ENCODE measurements at regions not wholly inside any gene's neighbourhood (a gene's known extent, or its start where the extent isn't known, plus 50 kb on each side); places are given as distances from the start of the nearest gene placed in this dataset.

- H3K9me3 Mint-ChIP-seq = no peaks in the 10 kb centered on the region
- no peaks in the 10 kb centered on the region for H3K27me3 ChIP-seq (ENCODE audit: insufficient read depth)
- no peak overlapping the region for H2AFZ ChIP-seq
- TF ChIP-seq CREB1 (CRISPR knock-in tag; IDR thresholded peaks at IDR 0.05; ENCODE audit: low read depth) (no peak), EZH2phosphoT487 (IDR thresholded peaks at IDR 0.05; ENCODE audit: unreplicated experiment) (no peak), ZNF462 (CRISPR knock-in tag; IDR thresholded peaks at IDR 0.05) (no peak), CTCF (conservative IDR thresholded peaks at IDR 0.05; ENCODE audit: low read depth in 2 of 2) (no peak), REST (IDR thresholded peaks at IDR 0.05; ENCODE audit: unreplicated experiment) (no peak), EZH2 (IDR thresholded peaks at IDR 0.05; ENCODE audit: low read depth, unreplicated experiment) (no peak), ZNF114 (CRISPR knock-in tag; IDR thresholded peaks at IDR 0.05) (no peak), JUNB (IDR thresholded peaks at IDR 0.05; ENCODE audit: unreplicated experiment) (no peak), ETS1 (IDR thresholded peaks at IDR 0.05) (no peak), NANOG (IDR thresholded peaks at IDR 0.05; ENCODE audit: borderline replicate concordance) (no peak), POLR2AphosphoS5 (IDR thresholded peaks at IDR 0.05; ENCODE audit: low read depth) (no peak), ZNF331 (CRISPR knock-in tag; IDR thresholded peaks at IDR 0.05; ENCODE audit: low read depth) (no peak)
- H3K79me2 ChIP-seq (replicated peaks; ENCODE audit: insufficient read depth) = no peaks in the 10 kb centered on the region
- H3K9me2 ChIP-seq (ENCODE audit: insufficient read depth) = no peaks in the 10 kb centered on the region
- no peaks in the 10 kb centered on the region for H4K20me1 ChIP-seq (replicated peaks; ENCODE audit: insufficient read depth)
- no peaks in the 10 kb centered on the region for H3K36me3 Mint-ChIP-seq (ENCODE audit: low read depth)
- H3K4me1 ChIP-seq (ENCODE audit: insufficient read depth) = no peaks in the 10 kb centered on the region
- H3F3A ChIP-seq (replicated peaks; ENCODE audit: low read depth) = no peaks in the 10 kb centered on the region
- ATAC-seq (no peak), DNase-seq (ENCODE audit: low spot score) (no peak)
- H3K4me3 ChIP-seq = no peak overlapping the region
- H3K4me2 ChIP-seq = no peak overlapping the region
- H3K27ac ChIP-seq (ENCODE audit: low read depth) = no peak overlapping the region
- H3K4me3 Mint-ChIP-seq = no peak overlapping the region
- H3K27me3 Mint-ChIP-seq (ENCODE audit: insufficient read depth, low read depth, poor library complexity) = no peaks in the 10 kb centered on the region
- no peak overlapping the region for H3K27ac Mint-ChIP-seq
- peaks cover 7% of the 10 kb centered on the region for H3K4me1 Mint-ChIP-seq
- no peaks in the 10 kb centered on the region for H3K36me3 ChIP-seq (ENCODE audit: insufficient read depth)
Observed at GRCh38 chr13:89920461-89920860, 1427.0 kb upstream of the MIR17HG start.

All from GM23338 (cell line).